LNCAP (cell line): ENCODE measurements at regions not wholly inside any gene's neighbourhood (a gene's known extent, or its start where the extent isn't known, plus 50 kb on each side); places are given as distances from the start of the nearest gene placed in this dataset.

Source experiments
- TF ChIP-seq, protein P1 (sequence below): fragments of 450-650 bp; IDR thresholded peaks from 2 replicates; pipeline ENCODE4 v1.5.1; 2017; ENCODE audit warnings: mild to moderate bottlenecking

DNA sequence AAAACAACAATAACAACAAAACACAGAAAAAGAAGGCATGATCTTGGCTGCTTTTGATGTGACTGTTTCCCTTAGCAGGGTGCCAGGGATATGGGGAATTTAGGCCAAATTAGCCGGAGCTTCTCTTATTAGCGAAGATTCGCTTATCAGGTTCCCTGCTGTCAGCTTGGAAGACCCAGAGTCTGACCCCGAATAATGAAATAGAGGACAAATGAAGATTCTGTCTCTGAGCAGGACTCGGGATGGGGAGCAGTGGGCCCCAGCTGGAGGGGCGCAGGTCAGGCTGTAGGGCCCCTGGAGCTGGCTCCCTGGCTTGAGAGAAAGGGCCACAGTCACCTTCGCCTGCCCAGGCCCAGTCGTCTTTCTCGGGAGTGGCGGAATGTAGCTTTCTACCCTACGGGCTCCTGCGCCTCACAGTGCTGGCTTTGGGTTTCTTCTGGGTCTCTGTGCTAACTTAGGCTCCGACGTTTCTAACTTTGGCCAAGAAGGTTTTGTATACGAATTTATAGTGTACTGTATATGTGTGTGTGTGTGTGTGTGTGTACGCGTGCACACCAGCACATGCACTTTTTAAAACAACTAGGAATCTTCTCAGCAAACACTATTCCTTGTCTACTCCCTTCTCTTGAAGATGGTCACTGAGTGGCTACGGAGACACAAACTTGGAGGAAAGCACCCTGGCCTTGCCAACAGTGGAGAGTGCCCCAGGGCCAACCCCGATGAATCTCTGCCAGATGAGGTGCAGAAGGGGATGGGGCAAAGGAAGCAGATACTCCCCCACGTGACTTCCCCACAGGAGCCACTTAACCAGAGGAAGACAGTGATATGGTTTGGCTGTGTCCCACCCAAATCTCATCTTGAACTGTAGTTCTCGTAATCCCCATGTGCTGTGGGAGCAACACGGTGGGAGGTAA is 195.6 kb upstream of the COPS8 start:
- TF ChIP-seq, protein P1, sequence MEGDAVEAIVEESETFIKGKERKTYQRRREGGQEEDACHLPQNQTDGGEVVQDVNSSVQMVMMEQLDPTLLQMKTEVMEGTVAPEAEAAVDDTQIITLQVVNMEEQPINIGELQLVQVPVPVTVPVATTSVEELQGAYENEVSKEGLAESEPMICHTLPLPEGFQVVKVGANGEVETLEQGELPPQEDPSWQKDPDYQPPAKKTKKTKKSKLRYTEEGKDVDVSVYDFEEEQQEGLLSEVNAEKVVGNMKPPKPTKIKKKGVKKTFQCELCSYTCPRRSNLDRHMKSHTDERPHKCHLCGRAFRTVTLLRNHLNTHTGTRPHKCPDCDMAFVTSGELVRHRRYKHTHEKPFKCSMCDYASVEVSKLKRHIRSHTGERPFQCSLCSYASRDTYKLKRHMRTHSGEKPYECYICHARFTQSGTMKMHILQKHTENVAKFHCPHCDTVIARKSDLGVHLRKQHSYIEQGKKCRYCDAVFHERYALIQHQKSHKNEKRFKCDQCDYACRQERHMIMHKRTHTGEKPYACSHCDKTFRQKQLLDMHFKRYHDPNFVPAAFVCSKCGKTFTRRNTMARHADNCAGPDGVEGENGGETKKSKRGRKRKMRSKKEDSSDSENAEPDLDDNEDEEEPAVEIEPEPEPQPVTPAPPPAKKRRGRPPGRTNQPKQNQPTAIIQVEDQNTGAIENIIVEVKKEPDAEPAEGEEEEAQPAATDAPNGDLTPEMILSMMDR: no peak

DNA sequence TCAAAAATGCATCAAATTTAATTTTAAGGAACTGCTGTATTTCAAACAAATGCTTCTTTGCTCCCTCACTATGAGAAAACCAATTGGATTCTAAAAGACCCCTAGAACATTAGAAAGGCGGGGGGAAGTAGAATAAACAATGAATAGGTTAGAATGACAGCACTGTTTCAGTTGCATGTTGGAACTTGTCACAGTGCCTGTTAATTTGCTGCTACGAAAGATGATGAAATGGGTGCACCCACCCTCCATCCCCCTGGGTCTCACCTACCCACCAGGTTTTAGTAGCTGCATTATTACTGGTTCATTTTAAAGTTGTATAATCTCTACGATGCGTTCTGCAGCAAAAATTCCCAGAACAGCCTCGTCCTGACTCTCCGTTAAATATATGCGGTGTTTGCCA is 193.0 kb upstream of the COPS8 start:
- TF ChIP-seq, protein P1: no peak

DNA sequence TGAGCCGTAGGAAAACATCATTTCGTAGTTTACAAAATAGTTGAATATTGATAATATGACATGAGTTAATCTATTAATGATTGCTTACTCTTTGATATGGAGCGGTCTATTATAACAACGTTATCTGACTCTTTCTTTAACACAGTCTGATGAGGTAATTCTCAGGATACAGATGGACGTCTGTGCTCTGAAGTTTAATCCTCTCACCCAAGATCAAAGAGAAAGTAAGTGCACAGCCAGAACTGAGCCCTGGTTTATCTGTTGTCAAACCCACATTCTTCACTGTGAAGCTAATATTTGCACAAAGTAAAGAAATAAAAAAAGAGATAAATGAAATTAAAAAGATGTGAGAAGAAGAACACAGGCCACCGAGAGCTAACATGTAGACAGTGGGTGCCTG is 190.9 kb upstream of the COPS8 start:
- TF ChIP-seq, protein P1: no peak

DNA sequence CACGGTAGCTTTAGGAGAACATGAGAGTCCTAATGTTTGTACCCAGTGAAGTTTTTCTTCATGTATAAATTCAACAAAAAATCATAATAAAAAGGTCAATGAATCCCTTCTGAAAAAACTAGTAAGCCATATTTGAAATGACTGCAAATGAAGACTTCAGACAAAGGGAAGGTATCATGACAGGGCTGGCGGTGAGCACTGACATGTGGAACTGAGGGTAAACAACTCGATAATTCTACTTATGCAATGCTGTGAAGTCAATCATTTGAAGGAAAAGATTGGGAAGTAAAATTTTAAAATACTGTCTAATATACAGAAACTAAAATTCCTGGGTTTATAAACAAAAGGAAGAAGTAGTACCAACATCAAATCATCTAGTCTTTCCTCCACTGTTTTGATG is 190.2 kb upstream of the COPS8 start:
- TF ChIP-seq, protein P1: no peak

DNA sequence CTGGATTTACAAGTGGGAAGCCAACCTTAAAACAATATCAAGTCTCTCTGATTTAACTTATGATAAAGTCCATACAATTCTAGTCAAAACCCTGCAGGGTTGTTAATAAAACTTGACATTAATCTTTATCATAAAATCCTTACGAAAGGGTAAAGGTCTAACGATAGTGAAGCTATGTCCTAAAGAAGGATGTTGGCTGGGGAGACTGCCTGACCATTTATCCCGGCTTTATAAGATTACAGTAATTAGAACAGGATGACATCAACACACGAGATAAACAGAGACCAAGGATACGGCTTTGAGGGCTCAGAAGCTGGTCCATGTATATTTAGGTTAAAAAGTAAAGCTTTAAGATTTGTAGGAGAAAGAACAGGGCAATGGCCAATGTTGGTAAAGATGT is 189.0 kb upstream of the COPS8 start:
- TF ChIP-seq, protein P1: no peak

DNA sequence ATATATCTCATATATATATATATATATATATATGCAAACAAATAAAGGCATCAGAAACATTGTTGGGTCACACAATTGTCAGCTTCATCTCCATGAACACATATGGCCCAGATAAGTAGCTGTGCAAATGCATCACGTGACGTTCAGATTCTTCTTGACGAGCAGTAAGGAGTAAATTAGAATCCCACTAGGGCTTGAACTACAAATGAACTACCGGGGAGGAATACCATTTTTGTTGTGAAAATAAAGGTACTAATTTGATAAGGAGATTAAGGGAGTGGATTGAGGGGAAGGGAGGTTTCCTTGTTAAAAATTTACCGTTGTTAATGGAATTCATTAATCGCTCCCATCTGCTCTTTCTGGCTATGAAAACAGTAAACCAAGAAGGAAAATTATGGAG is 186.5 kb upstream of the COPS8 start:
- TF ChIP-seq, protein P1: no peak

DNA sequence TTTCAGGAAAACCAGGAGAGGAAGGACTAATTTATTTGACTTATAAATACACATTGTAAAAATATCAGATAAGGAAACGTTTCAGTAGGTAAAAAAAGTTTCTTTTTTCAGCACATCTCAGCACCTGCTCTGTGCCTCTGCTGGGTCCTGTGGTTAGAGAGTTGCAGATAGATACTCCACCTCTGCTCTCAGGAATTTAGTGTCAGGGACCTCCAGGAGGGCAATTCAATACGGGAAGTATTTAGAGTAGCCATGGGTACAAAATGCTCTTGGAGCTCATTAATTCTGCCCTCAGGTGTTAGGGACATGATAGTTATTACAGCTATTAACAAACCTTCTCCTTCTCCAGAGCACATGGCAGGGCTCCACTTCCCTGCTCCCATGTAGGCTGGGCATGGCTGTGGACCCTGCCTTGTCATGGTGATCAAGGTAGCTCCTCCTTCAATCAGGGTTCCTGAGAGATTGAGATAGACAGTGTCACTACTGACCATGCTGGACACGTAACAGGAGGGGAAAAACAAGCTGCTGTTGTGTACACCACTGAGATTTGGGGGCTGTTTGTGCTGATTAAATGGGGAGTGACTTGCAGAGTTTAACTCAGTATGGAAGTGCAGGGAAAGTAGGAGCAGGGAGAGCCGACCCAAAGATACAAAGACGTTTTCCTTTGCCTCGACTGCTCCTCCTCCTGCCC is 185.6 kb upstream of the COPS8 start:
- TF ChIP-seq, protein P1: no peak
